NOMO-1 treated with dmso at 0.1 percent for 144 hours (cell line): ENCODE measurements at regions not wholly inside any gene's neighbourhood (a gene's known extent, or its start where the extent isn't known, plus 50 kb on each side); places are given as distances from the start of the nearest gene placed in this dataset.

Experiments
- DNase-seq: peaks from one replicate; lab custom pipeline; 2025; ENCODE audit not compliant: unreplicated experiment; lab: John Stamatoyannopoulos, UW

DNA sequence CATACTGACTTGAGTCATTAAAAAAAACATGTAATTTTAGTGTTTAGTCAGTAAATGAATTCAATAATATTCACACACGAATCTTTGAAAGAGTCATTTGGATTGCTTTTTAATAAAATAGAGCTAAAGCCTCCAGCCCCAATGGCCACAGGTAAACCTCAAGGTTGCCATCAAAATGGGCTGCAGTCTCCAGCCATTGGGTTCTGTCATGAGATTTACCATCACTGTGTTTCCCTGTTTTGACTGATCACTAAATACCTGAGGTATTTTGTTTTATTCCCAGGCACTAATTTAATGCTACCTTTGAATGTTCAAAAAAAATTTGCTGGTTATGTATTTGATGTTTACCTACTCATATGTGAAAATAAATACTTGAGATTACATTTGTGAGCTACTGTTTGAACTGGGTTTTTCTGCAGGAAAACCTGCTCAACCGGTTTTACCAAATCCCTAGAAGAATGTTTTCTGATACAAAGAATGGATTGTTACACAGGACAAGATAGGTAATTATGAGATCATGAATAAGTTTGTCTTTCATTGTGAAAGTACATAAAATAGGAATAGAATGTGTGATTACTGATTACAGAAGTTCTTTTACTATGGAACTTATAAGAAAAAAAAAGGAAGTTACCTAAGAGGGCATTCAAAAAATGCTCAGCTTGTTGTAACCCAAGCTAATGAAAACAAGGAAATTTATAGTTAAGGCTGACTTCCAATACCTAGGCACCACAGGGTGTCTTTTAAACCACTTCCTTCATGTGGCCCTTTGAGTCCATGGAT, 391.3 kb downstream of the EFNB2 start:
- no peak for DNase-seq

DNA sequence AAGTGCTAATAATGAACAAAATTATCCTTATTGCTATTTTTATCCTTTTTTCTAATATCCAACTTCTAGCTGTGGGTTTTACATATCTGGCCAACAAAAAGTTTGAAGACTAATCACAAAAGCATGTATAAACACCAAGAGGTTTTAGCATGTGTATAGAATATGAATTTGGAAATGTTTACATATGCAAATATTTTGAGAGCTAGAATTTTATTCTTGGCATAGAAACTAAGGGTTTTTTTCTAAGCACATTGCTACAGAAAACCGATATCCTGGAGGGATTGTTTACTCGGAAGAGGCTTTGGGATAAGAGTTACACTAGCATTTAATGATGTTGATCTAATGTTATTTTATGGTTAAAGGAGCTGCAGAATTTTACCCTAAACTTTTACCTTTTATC, 392.1 kb downstream of the EFNB2 start:
- DNase-seq: no peak

DNA sequence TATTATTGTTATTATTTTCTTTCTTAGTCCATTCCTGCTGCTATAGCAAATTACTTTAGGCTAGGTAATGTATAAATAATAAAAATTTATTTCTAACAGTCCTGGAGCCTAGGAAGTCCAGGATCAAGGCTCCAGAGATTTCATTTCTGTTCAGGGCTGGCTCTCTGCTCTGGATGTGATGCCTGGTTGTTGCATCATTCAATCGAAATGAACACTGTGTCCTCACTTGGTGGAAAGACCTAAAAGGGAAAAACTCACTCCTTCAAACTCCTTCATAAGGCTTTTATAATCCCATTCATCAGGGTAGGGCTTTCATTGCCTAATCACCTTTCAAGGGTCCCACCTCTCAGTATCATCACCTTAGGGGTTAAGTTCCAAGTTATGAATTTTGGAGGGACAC, 395.0 kb downstream of the EFNB2 start:
- DNase-seq: no peak

DNA sequence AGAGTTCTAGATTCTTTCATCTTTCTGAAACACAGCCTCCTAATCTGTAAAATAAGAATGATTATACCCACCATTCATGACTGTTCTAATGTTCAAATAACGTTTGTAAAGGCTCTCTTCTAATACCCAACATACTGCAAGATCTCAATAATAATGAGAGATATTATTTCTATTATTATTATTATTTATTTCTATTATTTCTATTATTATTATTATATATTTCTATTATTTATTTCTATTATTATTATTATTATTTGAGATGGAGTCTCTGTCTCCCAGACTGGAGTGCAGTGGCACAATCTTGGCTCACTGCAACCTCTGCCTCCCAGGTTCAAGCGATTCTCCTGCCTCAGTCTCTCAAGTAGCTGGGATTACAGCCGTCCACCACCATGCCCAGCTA, 395.5 kb downstream of the EFNB2 start:
- no peak for DNase-seq

DNA sequence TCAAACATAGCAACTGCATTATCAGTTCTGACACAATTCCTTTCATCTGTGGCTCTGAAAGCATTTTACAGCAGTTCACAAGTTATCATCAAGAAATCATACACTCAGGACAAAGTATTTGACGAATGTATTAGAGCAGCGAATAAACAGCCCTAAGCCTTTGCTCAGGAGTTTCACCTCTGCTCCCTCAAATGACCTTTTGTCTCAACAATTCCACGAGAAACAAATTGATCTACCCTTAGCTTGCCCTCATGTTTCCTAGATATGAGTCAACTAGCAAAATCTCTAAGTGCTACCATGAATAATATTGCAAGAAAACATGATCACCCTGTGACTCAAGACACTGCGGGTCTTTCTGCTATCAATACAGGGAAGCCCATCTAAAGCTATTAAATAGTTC, 396.1 kb downstream of the EFNB2 start:
- no peak for DNase-seq

DNA sequence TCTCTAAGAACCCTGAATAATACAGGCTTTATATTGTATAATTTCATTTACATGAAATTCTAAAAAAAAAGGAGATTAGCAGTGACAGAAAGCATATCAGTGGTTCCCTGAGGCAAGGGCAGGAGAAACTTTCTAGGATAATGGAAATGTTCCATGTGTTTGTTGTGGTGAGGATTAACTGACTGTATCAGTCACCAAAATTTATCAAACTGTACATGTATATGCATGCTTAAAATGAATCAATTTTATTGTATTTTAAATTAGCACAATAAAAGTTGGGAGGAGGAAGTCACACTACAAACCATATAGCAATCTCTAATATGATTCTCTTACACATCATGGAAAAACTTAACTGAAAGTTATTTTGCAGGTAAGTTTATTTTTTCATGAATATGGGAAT, 396.8 kb downstream of the EFNB2 start:
- DNase-seq: no peak

DNA sequence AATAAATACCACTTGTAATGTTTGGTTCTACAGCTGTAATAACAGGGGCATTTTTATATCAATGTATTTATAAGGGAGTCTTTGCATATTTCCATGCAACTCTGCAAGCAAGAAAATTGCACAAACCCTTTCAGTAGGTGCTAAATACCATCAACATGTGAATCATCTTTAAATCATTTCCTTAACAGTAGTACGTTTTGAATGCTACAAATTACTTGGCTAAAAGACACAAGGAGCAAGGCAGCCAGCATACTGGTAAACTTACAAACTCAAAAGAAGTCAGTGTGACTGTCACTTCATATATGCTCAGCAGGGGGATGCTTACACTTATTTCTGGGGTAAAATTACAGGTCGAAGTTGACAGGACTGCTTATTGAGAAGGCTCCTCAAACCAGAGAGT, 402.4 kb downstream of the EFNB2 start:
- no peak for DNase-seq

DNA sequence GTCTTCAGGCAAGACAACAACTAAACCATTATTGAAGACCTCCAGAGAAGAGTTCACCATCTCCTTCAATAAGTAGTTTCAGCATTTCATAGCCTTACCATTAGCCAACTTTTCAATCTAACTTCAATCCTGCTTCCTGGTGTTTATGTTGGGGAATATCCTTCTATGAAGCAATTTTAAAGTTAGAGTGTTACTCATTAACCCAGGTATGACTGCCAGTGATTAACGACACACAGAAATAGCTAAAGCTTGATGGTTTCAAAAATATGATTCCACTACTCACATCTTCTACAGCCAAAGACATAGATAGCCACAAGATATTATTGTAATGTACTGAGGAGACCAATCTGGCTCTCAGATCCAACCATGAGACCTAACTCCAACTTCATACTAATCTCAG, 403.2 kb downstream of the EFNB2 start:
- no peak for DNase-seq

DNA sequence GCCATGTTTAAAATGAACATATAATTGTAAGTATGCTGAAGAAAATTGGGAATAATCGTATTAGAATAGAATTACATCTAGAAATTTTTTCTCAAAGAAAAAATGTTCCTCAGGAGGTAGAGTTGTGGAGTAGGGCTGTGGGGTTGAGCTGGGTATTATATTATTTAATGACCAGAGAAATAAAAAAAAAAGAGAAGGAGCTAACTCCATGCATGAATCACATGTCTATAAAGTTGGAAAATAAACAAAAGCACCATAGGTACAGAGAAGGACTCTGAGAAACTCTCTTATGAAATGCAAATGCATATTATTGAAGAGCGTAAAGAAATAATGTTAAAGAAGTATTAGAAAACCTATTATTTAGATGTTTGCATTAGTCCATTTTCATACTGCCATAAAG, 405.5 kb downstream of the EFNB2 start:
- no peak for DNase-seq

DNA sequence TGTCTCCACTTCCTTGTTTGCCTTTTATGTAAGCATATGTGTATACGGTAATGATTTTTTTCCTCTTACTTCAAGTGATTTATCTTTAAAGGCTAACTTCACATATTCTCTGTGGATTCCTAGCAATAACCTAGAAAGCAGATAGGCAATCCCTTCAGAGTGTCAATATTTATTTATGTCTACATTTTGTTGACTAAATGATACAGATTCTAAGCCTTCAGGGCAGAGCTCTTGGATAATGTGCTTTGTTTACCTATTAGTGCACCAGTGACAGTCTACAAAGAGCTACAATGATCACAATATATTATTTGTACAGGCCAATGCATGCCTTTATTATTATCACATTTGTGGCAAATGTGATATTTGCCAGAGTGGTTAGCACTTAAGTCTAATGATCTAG, 406.2 kb downstream of the EFNB2 start:
- DNase-seq: no peak

DNA sequence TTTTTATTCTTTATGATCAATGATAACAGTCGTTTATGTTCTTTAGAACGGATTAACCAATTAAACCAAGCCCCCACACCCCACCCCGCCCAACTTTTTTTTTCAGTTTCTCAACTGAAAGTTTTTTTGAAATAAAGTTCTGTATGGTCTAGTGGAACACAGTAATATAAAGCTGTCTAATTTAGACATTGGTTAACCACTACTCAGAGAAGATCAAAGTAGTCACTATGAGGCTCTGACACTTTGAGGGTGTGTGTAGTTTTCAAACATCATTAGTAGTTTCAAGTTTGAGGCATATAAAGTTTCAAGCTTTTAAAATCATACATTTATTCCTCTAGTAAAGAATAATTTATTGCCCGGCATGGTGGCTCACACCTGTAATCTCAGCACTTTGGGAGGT, 413.2 kb downstream of the EFNB2 start:
- DNase-seq: no peak

DNA sequence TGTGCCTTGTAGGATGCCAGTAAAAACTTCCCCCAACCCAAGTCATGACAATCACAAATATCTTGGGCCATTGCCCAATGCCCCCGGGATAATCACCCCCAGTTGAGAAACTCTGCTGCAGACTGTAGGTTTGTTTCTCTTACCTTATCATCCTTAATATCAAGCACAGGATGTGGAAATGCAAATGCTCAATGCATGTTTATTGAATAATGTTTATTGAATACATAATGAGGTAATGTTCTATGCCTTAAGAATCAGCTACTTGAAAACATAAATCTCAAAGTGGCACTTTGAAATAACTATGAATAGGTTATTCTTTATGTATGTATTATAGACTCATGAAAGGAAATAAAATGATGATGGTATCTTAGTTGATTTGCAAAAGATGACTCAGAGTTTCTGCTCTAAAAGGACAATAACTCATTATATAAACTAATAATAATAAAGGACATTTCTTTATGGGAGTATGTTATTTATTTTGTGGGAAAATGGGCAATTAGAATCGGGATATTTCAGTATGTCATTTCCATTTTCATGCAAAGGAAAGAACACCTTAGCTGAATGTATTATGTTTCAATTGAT, 414.2 kb downstream of the EFNB2 start:
- no peak for DNase-seq

DNA sequence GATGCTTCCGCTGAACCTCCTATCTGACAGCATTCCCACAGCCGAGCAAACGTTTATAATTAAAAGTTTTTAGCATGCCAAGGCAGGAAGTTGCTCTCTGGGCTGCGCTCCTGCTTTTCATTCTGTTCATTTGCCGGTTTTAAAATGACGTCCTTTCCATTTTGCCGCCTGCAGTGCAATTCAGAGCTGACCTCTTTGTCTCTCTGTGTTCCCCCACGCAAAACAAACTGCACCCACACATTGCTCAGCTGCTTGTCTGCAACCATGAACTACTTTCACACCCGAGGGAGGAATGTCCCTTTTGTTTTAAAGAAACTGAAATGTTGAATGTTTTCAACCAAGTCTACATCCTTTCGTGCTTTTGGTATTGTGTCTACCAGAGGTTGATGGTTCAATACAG, 416.5 kb downstream of the EFNB2 start:
- no peak for DNase-seq

DNA sequence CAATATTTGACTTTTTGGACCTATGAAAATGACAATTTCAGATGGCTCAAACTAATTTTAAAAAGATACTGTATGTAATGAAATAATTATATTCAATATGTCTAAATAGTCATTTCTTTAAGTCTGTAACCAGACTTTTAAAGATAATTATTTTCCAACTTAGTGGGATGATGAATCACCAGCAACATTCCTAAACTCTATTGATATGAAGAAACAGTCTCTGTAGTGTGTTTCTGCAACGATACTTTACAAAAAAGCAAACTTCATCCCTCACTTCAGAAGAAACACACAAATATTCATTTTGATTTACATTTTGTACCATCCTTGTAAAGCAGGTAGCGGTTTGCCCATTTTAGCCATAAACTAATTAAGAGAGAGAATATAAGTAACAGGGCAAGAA, 417.4 kb downstream of the EFNB2 start:
- no peak for DNase-seq

DNA sequence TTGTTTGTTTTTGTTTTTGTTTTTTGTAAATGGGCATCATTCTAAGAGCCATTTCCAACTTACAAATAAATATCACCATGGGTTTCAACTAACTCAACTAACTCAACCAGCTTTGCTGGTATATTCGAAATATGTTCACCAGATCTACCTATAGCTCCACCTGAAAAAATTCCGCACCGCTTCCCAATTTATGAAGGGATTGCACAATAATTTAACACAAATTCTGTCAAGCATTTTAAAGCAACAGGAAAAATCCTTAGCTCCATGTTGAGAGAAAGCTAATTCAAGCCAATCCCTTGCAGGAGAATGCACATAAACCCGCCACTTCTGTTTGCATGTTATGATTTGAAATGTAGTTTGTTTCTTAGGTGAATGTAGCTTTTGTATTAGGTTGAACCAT, 417.8 kb downstream of the EFNB2 start:
- DNase-seq: no peak

DNA sequence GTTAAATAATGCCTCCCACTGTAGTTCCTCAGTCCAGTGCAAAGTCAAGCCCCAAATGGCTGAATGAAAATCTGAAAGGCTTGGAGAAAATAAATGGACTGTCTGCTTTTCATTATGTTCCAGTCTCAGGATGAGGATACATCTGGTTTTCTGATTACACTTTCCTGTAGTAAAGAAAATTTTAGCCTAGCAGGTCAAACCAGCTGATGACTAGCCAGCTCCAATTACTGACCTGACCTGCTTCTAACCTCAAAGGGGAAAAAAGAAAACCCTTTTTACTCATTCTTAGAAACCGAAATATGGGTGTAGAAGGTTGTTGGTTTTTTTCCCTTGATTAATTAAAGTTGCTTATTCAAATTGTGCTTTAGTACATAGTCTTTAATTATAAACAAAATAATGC, 418.4 kb downstream of the EFNB2 start:
- no peak for DNase-seq

DNA sequence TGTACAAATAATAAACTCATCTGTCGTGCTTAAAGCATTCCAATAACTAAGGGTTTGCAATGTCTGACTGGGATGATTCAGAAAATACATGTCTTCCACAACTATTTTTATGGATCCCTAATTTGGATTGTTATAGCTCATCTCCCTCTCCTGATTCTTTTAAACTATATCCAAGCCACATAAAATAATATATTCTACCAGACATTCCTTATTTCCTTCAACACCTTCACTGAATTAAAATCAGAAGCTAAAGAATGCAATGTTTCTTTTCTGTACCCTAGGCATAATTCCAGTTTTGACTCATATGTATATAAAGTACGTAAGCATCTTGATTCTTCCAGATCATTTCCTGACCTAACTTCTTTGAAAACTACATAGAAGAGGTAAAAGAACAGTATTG, 420.4 kb downstream of the EFNB2 start:
- DNase-seq: no peak

DNA sequence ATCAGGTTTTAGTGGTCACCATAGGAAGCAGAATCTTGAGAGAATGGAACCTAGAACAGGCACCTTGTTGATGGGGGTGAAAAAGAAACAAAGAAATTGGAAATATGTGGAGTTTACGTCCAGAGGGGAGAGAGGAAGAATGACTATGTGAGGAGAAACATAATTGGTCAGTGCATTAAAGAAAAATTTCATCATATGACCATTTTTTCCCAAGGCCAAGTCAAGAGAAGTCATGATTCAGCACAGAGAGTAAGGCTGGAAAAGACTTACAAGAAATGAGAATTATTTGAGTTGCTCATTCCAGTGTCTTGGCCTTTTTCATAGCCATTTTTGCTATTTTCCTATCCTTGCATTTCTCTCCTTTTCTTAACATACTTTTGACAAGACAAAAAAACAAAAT, 421.7 kb downstream of the EFNB2 start:
- DNase-seq: no peak

DNA sequence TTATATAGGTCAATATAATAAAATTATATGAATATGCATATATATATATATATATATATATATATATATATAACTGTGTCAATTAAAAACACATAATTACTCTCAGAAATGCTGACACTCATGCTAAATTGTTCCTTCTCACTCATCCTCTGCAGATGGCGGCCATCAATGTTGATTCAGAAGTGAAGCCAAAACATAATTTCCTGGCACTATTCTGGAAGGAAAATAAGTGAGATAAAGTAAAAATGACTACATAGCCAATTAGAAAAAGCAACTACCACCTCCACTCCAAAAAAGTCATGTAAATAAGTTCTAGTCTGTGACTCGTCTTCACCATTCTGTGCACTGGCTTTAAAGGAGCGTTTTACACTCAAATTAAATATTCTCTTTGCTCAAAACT, 423.3 kb downstream of the EFNB2 start:
- no peak for DNase-seq

DNA sequence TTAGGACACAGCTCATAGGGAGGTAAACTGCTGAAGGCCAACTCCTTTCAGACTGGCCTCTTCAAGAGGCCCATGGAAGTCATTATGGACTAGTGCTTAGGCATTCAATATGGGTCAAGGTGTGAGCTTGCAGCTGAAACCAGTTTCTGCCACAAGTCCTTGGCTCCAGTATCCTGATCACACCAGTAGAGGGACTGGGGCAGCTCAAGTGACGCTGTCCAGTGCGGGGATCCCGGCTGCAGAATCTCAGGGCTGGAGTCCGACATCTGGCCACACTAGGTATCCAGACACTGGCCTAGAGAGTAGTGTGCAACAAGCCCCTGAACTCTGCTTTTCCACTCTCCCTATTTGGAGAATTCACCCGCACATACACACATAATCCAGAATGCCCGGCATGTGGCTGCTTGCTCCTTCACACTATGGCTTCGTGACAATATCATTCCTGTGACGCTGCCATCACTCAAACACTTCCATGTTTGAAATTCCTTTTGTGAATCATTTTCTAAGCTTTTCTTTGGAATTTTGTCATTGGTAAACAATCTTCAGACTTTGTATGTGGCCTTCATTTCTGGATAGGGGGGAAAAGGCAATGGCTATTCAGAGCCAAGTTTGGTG, 425.1 kb downstream of the EFNB2 start:
- no peak for DNase-seq

DNA sequence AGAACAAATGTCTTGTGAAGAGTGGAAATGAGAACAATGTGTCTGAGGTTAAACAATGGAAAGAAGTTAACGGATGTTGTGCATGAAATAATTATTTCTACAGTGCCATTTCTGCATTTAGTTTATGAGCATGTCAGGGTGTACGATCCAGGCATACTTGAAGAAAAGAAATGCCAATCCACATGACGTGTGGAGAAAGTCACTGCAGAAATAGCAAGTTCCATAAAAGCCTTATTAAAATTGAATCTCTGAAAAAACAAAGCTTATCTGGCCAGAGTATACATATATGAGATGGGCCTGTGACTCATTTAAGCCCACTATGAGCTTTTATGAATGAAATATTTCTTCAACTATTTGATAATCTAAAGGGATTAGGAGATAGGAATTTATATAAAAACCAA, 426.1 kb downstream of the EFNB2 start:
- no peak for DNase-seq

DNA sequence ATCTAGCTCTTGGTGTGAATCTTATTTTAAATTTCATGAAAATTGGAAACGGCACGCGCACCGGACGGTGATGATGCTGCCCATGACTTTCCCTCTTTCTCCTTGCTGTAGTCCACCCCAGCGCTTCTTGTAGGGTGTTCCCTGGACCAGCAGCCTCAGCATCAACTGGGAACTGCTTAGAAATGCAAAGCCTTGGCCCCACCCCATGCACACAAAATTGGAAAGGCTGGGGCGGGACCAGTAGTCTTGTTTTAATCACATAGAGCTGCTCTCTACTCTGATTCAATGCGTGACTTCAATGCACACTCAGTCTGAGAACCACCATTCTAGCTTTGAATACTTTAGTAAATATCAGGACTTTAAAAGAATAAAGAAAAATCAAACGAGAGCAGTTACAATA, 427.1 kb downstream of the EFNB2 start:
- DNase-seq: no peak

DNA sequence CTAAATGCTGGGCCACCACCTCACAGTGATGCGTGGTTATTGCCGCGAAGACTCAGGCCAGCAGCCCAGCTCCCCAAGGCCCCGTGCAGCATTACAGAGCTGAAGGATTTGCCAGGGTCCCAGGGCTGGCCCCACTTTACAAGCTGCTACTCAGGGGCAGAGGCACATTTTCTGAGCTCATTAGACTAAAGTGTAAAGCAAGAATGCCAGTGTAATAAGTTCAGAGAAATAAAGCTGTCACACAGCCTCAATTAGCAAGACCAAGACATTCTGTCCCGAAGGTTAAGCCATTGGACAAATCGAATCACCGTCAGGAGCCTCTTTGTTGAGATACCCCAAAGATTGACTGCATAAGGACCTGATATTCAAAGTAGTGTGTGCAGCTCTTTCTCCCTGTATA, 428.4 kb downstream of the EFNB2 start:
- DNase-seq: no peak
